T-cell (primary cell): ENCODE measurements at regions not wholly inside any gene's neighbourhood (a gene's known extent, or its start where the extent isn't known, plus 50 kb on each side); places are given as distances from the start of the nearest gene placed in this dataset.
"Not testable (repeated sequence)": the region's sequence is repeated elsewhere in the genome, so short reads cannot be mapped to it uniquely, and the experiment has no call there.

ENCODE experiments used
- ATAC-seq, 4 experiments: fragments of 200-7000 bp in 3 of 4; fragments of 150-1000 bp in 1 of 4; cut with Tn5 transposase; replicated peaks in 1 of 4; 1 replicate in 3 of 4; 2 replicates in 1 of 4; pipeline ENCODE4 v1.10.0; 2021; ENCODE audit warnings: moderate library complexity in 3 of 4, mild to moderate bottlenecking in 2 of 4, moderate number of reproducible peaks in 1 of 4
- CTCF ChIA-PET, 2 donors: fragments of 300-600 bp; sonication (Branson Sonifier 250); formaldehyde crosslinking; loops; one replicate each; lab custom pipeline; 2022; ENCODE audit warnings: antibody characterized with exemption in 2 of 2; lab: Charles Lee
- POLR2A ChIA-PET, 2 donors: fragments of 300-600 bp; sonication (Branson Sonifier 250); formaldehyde crosslinking; loops; one replicate each; lab custom pipeline; 2022; ENCODE audit warnings: antibody characterized with exemption in 2 of 2; lab: Charles Lee
- DNase-seq, 35 experiments: peaks; one replicate each; pipeline versions ENCODE4 v3.0.0 to v3.0.0-alpha.2; 2013 to 2023
- H3K27ac ChIP-seq: one replicate; pipeline ENCODE4 v1.5.1; 2013; ENCODE audit warnings: low read length
- H3K27me3 ChIP-seq, 2 experiments: replicated peaks in 1 of 2; 1 replicate in 1 of 2; 2 replicates in 1 of 2; pipeline versions ENCODE4 v1.6.1 to v1.7.0; 2013; ENCODE audit warnings: low read length in 1 of 2, mixed read lengths in 1 of 2; ENCODE audit not compliant: control insufficient read depth in 2 of 2, insufficient read depth in 2 of 2; ENCODE audit errors: extremely low read depth in 1 of 2
- H3K36me3 ChIP-seq, 2 donors: 1 replicate in 1 of 2; 2 replicates in 1 of 2; pipeline versions ENCODE4 v1.6.1 to v1.7.0; 2013; ENCODE audit warnings: low read length in 1 of 2; ENCODE audit not compliant: control insufficient read depth in 2 of 2, insufficient read depth in 1 of 2; ENCODE audit errors: extremely low read depth in 1 of 2
- H3K4me1 ChIP-seq, 2 experiments: 1 replicate in 1 of 2; 2 replicates in 1 of 2; pipeline versions ENCODE4 v1.6.1 to v1.7.0; 2013; ENCODE audit warnings: low read length in 2 of 2, mixed read lengths in 1 of 2; ENCODE audit not compliant: insufficient read depth in 2 of 2, control insufficient read depth in 1 of 2; ENCODE audit errors: extremely low read depth in 1 of 2
- H3K4me3 ChIP-seq, 2 donors: 1 replicate in 1 of 2; 2 replicates in 1 of 2; pipeline versions ENCODE4 v1.5.1 to v1.7.0; 2013; ENCODE audit warnings: mild to moderate bottlenecking in 2 of 2, low read length in 1 of 2, moderate library complexity in 1 of 2; ENCODE audit not compliant: control insufficient read depth in 1 of 2; ENCODE audit errors: extremely low read depth in 1 of 2
- H3K9me3 ChIP-seq: 2 replicates; pipeline ENCODE4 v1.7.0; 2013
- H3K27ac Mint-ChIP-seq, 2 donors: one replicate each; pipeline ENCODE4 v1.8.0; 2020 to 2021; ENCODE audit warnings: mild to moderate bottlenecking in 2 of 2, mixed read lengths in 2 of 2
- H3K27me3 Mint-ChIP-seq, 2 donors: one replicate each; pipeline ENCODE4 v1.8.0; 2021 to 2022; ENCODE audit warnings: mixed read lengths in 2 of 2
- H3K36me3 Mint-ChIP-seq: one replicate; pipeline ENCODE4 v1.8.0; 2021; ENCODE audit warnings: mixed read lengths
- H3K4me1 Mint-ChIP-seq, 3 donors: one replicate each; pipeline ENCODE4 v1.8.0; 2020 to 2022; ENCODE audit warnings: mixed read lengths in 3 of 3, mild to moderate bottlenecking in 1 of 3
- H3K4me3 Mint-ChIP-seq, 3 donors: one replicate each; pipeline ENCODE4 v1.8.0; 2020 to 2022; ENCODE audit warnings: mild to moderate bottlenecking in 3 of 3, mixed read lengths in 3 of 3, moderate library complexity in 3 of 3
- H3K9me3 Mint-ChIP-seq, 3 donors: one replicate each; pipeline ENCODE4 v1.8.0; 2020 to 2022; ENCODE audit warnings: mixed read lengths in 3 of 3
- WGBS: methylation state at CpG from one replicate; pipeline ENCODE4 v1.1.5; 2013; ENCODE audit warnings: missing lambda C conversion rate; ENCODE audit not compliant: insufficient coverage; 5-methylcytosine and 5-hydroxymethylcytosine counted together

GRCh38 chr1:234811824-234812223 is 201.8 kb upstream of the IRF2BP2 start:
- H3K4me1 ChIP-seq, DNase-seq, H3K27me3 ChIP-seq, H3K36me3 ChIP-seq, ATAC-seq, H3K36me3 Mint-ChIP-seq, H3K4me1 Mint-ChIP-seq, H3K27me3 Mint-ChIP-seq, POLR2A ChIA-PET, H3K4me3 Mint-ChIP-seq, H3K27ac ChIP-seq, H3K27ac Mint-ChIP-seq, H3K4me3 ChIP-seq, H3K9me3 ChIP-seq, H3K9me3 Mint-ChIP-seq, CTCF ChIA-PET: not testable (repeated sequence)
- 100% methylated on average over 1 of the region's 6 CpGs for WGBS

- CTCF ChIA-PET, H3K36me3 ChIP-seq, H3K27me3 Mint-ChIP-seq: not testable (repeated sequence)
These were observed 200.7 kb upstream of the IRF2BP2 start for GRCh38 chr1:234810726-234811125.

DNA sequence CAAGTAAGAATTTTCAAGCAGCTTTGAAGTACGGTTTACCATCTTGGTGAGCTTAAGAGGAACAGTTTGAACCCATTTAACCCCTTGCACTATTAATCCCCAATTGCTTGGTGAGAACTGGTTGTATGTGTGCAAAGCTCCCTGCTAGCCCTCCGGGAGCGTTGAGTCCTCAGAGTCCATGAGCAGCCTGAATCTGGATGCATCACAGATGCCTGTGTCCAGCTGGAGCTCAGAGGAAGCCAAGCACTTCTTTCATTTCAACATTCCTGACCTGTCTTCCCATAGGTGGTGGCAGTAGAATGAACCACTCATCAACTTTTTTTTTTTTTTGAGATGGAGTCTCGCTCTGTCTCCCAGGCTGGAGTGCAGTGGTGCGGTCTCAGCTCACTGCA is 199.9 kb upstream of the IRF2BP2 start:
- POLR2A ChIA-PET: interaction anchor here in 1 of 2 donors (0.6 kb wide), 1 partner anchor 199 kb away, joined by 3 read pairs; no protein-coding TSS in a partner anchor
- H3K4me1 Mint-ChIP-seq, H3K27ac Mint-ChIP-seq, H3K36me3 Mint-ChIP-seq, H3K4me1 ChIP-seq, H3K4me3 ChIP-seq, ATAC-seq, H3K27ac ChIP-seq, H3K9me3 ChIP-seq, H3K9me3 Mint-ChIP-seq, H3K27me3 ChIP-seq, H3K36me3 ChIP-seq, DNase-seq, H3K4me3 Mint-ChIP-seq, CTCF ChIA-PET, H3K27me3 Mint-ChIP-seq: not testable (repeated sequence)
- no CpG with 5 or more reads among the region's 5 CpGs for WGBS

More at GRCh38 chr1:234810726-234811125, 200.7 kb upstream of the IRF2BP2 start:
- POLR2A ChIA-PET, H3K27ac Mint-ChIP-seq, H3K27me3 ChIP-seq, H3K4me3 Mint-ChIP-seq, H3K36me3 Mint-ChIP-seq, H3K9me3 Mint-ChIP-seq, H3K4me1 ChIP-seq, H3K27ac ChIP-seq, H3K4me3 ChIP-seq, H3K4me1 Mint-ChIP-seq, DNase-seq, H3K9me3 ChIP-seq: not testable (repeated sequence)
- peak in 1 of 4 experiments; percentile 39 for ATAC-seq
- WGBS: no CpG with 5 or more reads among the region's 4 CpGs

GRCh38 chr1:234808943-234809853 is 199.2 kb upstream of the IRF2BP2 start:
- H3K9me3 ChIP-seq, CTCF ChIA-PET, H3K4me1 ChIP-seq, H3K4me3 ChIP-seq, H3K9me3 Mint-ChIP-seq, ATAC-seq, DNase-seq, H3K4me1 Mint-ChIP-seq, H3K4me3 Mint-ChIP-seq, H3K27ac Mint-ChIP-seq, H3K36me3 Mint-ChIP-seq, H3K27me3 Mint-ChIP-seq, H3K27me3 ChIP-seq, H3K27ac ChIP-seq, H3K36me3 ChIP-seq: not testable (repeated sequence)
- POLR2A ChIA-PET: interaction anchor here in 1 of 2 donors (0.6 kb wide), 1 partner anchor 198 kb away, joined by 3 read pairs; no protein-coding TSS in a partner anchor
- 87% methylated on average over 7 of the region's 23 CpGs for WGBS

- H3K4me1 Mint-ChIP-seq, ATAC-seq, CTCF ChIA-PET, H3K4me3 ChIP-seq, H3K36me3 Mint-ChIP-seq, POLR2A ChIA-PET, DNase-seq, H3K4me3 Mint-ChIP-seq, H3K27me3 Mint-ChIP-seq, H3K27ac Mint-ChIP-seq, H3K27ac ChIP-seq, H3K9me3 Mint-ChIP-seq, H3K27me3 ChIP-seq, H3K4me1 ChIP-seq, H3K36me3 ChIP-seq, H3K9me3 ChIP-seq: not testable (repeated sequence)
- WGBS: no CpG with 5 or more reads among the region's 7 CpGs
These were observed 198.5 kb upstream of the IRF2BP2 start for GRCh38 chr1:234808459-234808858.

DNA sequence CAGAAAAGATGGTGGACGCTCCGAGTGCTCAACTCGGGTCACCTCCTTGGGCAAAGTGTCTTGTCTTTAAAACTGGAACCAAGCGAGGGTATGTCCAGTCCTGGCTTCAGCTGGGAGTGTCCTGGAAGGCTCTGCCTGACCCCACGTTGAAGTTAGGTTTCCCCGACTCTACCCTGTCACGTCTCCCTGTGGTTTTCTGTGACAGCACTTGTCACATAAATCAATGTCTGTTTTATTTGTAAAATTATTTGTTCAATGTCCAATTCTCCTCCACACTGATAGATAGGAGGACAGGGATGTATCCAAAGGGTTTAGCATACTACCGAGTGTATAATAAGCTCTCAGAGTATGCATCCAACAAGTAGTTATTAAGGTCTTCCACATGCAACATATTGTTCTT is 197.7 kb upstream of the IRF2BP2 start:
- H3K9me3 Mint-ChIP-seq, H3K27ac ChIP-seq, H3K27ac Mint-ChIP-seq, H3K36me3 ChIP-seq, H3K27me3 ChIP-seq, H3K27me3 Mint-ChIP-seq, POLR2A ChIA-PET, H3K36me3 Mint-ChIP-seq, H3K4me1 Mint-ChIP-seq, H3K4me3 ChIP-seq, ATAC-seq, DNase-seq, CTCF ChIA-PET, H3K4me3 Mint-ChIP-seq, H3K4me1 ChIP-seq, H3K9me3 ChIP-seq: not testable (repeated sequence)
- WGBS: no CpG with 5 or more reads among the region's 8 CpGs
